SU-DHL-6 (cell line): ENCODE measurements at regions not wholly inside any gene's neighbourhood (a gene's known extent, or its start where the extent isn't known, plus 50 kb on each side); places are given as distances from the start of the nearest gene placed in this dataset.

Source experiments
- H2AFZ ChIP-seq: fragments of 200-600 bp; sonication (generic); 2 replicates; pipeline ENCODE4 v1.6.1; 2014; ENCODE audit warnings: low read depth, mild to moderate bottlenecking, moderate library complexity, mixed read lengths, antibody characterized with exemption, low read length; ENCODE audit not compliant: severe bottlenecking
- H3F3A ChIP-seq: fragments of 200-600 bp; shearing (Covaris generic); 2 replicates; pipeline ENCODE4 v1.6.0; 2016; ENCODE audit warnings: antibody characterized with exemption, mild to moderate bottlenecking; ENCODE audit not compliant: insufficient read depth
- H3K27ac ChIP-seq: fragments of 200-600 bp; sonication (generic); 2 replicates; pipeline ENCODE4 v1.5.1; 2016; ENCODE audit warnings: low read depth, mild to moderate bottlenecking, low read length, moderate library complexity, mixed read lengths
- H3K27me3 ChIP-seq: fragments of 200-600 bp; sonication (generic), shearing (Covaris generic); 2 replicates; pipeline ENCODE4 v1.6.0; 2014; ENCODE audit warnings: mild to moderate bottlenecking, low read length
- H3K36me3 ChIP-seq: fragments of 200-600 bp; sonication (generic); 2 replicates; pipeline ENCODE4 v1.6.1; 2014; ENCODE audit warnings: mild to moderate bottlenecking, low read length, mixed read lengths
- H3K4me2 ChIP-seq: fragments of 300-600, 200-600 bp; shearing (Covaris generic), sonication (generic); 2 replicates; pipeline ENCODE4 v1.6.0; 2014; ENCODE audit warnings: low read length, low read depth, mild to moderate bottlenecking; ENCODE audit not compliant: poor library complexity, severe bottlenecking
- H3K4me3 ChIP-seq: fragments of 200-600 bp; sonication (generic); 2 replicates; pipeline ENCODE4 v1.5.1; 2014; ENCODE audit warnings: antibody characterized with exemption, low read length, mild to moderate bottlenecking, mixed read lengths; ENCODE audit not compliant: insufficient read depth, poor library complexity, severe bottlenecking
- H3K79me2 ChIP-seq: fragments of 200-600 bp; sonication (generic); 2 replicates; pipeline ENCODE4 v1.6.1; 2014; ENCODE audit warnings: mild to moderate bottlenecking, low read length, moderate library complexity; ENCODE audit not compliant: insufficient read depth
- H3K9ac ChIP-seq: fragments of 200-600 bp; sonication (generic); 2 replicates; pipeline ENCODE4 v1.7.0; 2014; ENCODE audit warnings: mild to moderate bottlenecking, low read length
- H3K9me2 ChIP-seq: fragments of 200-600 bp; sonication (generic); replicated peaks from 2 replicates; pipeline ENCODE4 v1.6.1; 2014; ENCODE audit warnings: low read length; ENCODE audit not compliant: insufficient read depth
- H3K9me3 ChIP-seq: fragments of 200-600 bp; sonication (generic); 2 replicates; pipeline ENCODE4 v1.6.1; 2014; ENCODE audit warnings: low read length, mixed read lengths; ENCODE audit not compliant: insufficient read depth
- H4K20me1 ChIP-seq: fragments of 200-600 bp; sonication (generic); 2 replicates; pipeline ENCODE4 v1.6.1; 2014; ENCODE audit warnings: low read depth, mild to moderate bottlenecking, antibody characterized with exemption, low read length, moderate library complexity, mixed read lengths
- EZH2phosphoT487 ChIP-seq: fragments of 200-600 bp; sonication (generic), shearing (Covaris generic); conservative IDR thresholded peaks from 2 replicates; pipeline ENCODE4 v1.6.1; 2018; ENCODE audit warnings: mild to moderate bottlenecking, antibody characterized with exemption, low read length, moderate library complexity, mixed read lengths
- TF ChIP-seq, protein P1 (sequence below): fragments of 200-600 bp; sonication (generic); IDR thresholded peaks from one replicate; pipeline ENCODE4 v1.5.1; 2017; ENCODE audit warnings: antibody characterized with exemption, mild to moderate bottlenecking, low read length, moderate library complexity; ENCODE audit not compliant: insufficient read depth, poor library complexity, severe bottlenecking

DNA sequence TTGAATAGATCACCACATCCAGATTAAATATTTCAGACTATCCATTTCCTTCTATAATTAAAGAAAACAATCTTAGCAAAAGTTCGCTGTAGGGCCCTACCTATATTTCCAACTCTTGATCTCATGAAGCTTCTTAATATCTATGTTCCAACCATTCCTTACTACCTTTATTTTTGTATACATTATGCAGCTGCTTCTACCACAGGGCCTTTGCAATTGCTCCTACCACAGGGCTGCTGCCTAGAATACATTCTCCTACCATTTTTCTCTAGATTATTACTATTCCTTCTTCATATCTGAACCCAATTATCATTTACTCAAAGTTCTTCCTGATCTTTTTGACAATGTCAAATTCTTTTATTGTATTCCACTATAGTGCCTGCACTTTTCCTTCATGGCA, 516.6 kb downstream of the RFPL4B start:
- no peak for TF ChIP-seq EZH2phosphoT487
- TF ChIP-seq, protein P1, sequence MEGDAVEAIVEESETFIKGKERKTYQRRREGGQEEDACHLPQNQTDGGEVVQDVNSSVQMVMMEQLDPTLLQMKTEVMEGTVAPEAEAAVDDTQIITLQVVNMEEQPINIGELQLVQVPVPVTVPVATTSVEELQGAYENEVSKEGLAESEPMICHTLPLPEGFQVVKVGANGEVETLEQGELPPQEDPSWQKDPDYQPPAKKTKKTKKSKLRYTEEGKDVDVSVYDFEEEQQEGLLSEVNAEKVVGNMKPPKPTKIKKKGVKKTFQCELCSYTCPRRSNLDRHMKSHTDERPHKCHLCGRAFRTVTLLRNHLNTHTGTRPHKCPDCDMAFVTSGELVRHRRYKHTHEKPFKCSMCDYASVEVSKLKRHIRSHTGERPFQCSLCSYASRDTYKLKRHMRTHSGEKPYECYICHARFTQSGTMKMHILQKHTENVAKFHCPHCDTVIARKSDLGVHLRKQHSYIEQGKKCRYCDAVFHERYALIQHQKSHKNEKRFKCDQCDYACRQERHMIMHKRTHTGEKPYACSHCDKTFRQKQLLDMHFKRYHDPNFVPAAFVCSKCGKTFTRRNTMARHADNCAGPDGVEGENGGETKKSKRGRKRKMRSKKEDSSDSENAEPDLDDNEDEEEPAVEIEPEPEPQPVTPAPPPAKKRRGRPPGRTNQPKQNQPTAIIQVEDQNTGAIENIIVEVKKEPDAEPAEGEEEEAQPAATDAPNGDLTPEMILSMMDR: no peak
- Histone ChIP-seq H3K36me3 (no peaks in the 10 kb centered on the region), H3K9me3 (no peaks in the 10 kb centered on the region), H3K9ac (no peak overlapping the region), H3K79me2 (no peaks in the 10 kb centered on the region), H3K27me3 (no peaks in the 10 kb centered on the region), H2AFZ (no peak overlapping the region), H3K4me3 (no peak overlapping the region), H3K4me2 (no peak overlapping the region), H3K27ac (no peak overlapping the region), H4K20me1 (no peaks in the 10 kb centered on the region), H3F3A (no peaks in the 10 kb centered on the region), H3K9me2 (no peaks in the 10 kb centered on the region)

DNA sequence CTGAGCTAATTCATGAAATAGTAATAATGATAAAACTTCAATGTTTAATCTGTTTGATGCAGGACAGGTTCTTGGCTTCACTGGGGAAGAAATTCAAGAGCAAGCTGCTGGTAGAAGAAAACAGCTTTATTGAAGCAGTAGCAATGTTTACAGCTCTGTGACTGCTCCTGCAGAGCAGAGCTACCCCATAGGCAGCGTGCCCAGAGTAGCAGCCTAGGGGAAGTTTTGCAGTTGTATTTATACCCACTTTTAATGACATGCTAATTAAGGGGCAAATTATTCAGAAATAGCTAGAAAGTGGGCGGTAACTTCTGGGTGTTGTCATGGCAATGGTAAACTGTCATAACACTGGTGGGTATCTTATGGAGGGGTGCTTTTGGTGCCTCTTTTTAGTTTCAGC, 518.0 kb downstream of the RFPL4B start:
- no peaks in the 10 kb centered on the region for H3K27me3 ChIP-seq
- H2AFZ ChIP-seq: no peak overlapping the region
- no peak overlapping the region for H3K4me3 ChIP-seq
- H3K27ac ChIP-seq: no peak overlapping the region
- no peak overlapping the region for H3K9ac ChIP-seq
- H3F3A ChIP-seq: no peaks in the 10 kb centered on the region
- TF ChIP-seq, protein P1: no peak
- no peak for TF ChIP-seq EZH2phosphoT487
- no peaks in the 10 kb centered on the region for H3K9me2 ChIP-seq
- H3K36me3 ChIP-seq: no peaks in the 10 kb centered on the region
- H4K20me1 ChIP-seq: no peaks in the 10 kb centered on the region
- H3K9me3 ChIP-seq: no peaks in the 10 kb centered on the region
- H3K79me2 ChIP-seq: no peaks in the 10 kb centered on the region
- no peak overlapping the region for H3K4me2 ChIP-seq

DNA sequence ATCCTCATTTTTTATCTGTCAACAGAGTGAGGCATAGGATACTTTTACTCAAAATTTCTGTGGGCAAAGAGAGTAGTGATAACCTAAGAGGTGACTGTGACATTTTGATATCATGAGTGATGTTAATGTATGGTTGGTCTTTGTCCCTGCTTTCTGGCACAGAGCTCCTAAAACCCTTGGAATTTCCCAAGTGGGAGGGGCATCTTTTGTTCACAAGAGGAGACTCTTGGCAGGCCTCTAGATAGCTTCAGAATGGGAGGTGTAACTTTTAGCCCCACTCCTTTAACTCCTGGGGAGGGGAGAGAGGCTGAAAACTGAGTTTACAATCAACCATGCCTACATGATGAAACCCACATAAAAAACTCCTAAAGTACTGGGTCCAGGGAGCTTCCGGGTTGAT, 527.8 kb downstream of the RFPL4B start:
- no peak overlapping the region for H3K4me2 ChIP-seq
- no peaks in the 10 kb centered on the region for H3K79me2 ChIP-seq
- no peaks in the 10 kb centered on the region for H3K36me3 ChIP-seq
- no peak overlapping the region for H3K4me3 ChIP-seq
- H4K20me1 ChIP-seq: no peaks in the 10 kb centered on the region
- no peak overlapping the region for H3K9ac ChIP-seq
- TF ChIP-seq, protein P1: no peak
- TF ChIP-seq EZH2phosphoT487: no peak
- no peaks in the 10 kb centered on the region for H3F3A ChIP-seq
- no peaks in the 10 kb centered on the region for H3K9me2 ChIP-seq
- no peaks in the 10 kb centered on the region for H3K27me3 ChIP-seq
- H3K9me3 ChIP-seq: no peaks in the 10 kb centered on the region
- no peak overlapping the region for H2AFZ ChIP-seq
- H3K27ac ChIP-seq: no peak overlapping the region
